ENCODE measurements at regions not wholly inside any gene's neighbourhood (a gene's known extent, or its start where the extent isn't known, plus 50 kb on each side); places are given as distances from the start of the nearest gene placed in this dataset.

GRCh38 chr6:93746892-93747291 lies 327.5 kb upstream of the EPHA7 start:
- no peak overlapping the region for H2AFZ ChIP-seq (ENCODE audit: low read length)

GRCh38 chr6:93745306-93745705 lies 325.9 kb upstream of the EPHA7 start:
- DNase-seq = no peak
- Histone ChIP-seq H3K4me3 (ENCODE audit: low read length) (no peak overlapping the region), H3K9me2 (replicated peaks; ENCODE audit: insufficient read depth, low read length) (no peaks in the 10 kb centered on the region), H3K4me2 (ENCODE audit: low read depth, low read length) (no peak overlapping the region), H3K9me3 (replicated peaks; ENCODE audit: insufficient read depth, low read length) (no peaks in the 10 kb centered on the region), H3F3A (ENCODE audit: insufficient read depth, low read length) (no peaks in the 10 kb centered on the region), H3K79me2 (ENCODE audit: low read length) (no peaks in the 10 kb centered on the region), H2AFZ (ENCODE audit: low read length) (no peak overlapping the region), H3K36me3 (replicated peaks; ENCODE audit: insufficient read depth, low read length) (no peaks in the 10 kb centered on the region), H3K4me1 (ENCODE audit: low read length) (no peaks in the 10 kb centered on the region), H3K9ac (ENCODE audit: low read length) (no peak overlapping the region), H3K27ac (ENCODE audit: low read length) (no peak overlapping the region), H4K20me1 (ENCODE audit: insufficient read depth, low read length) (no peaks in the 10 kb centered on the region), H3K27me3 (replicated peaks; ENCODE audit: insufficient read depth, low read length) (no peaks in the 10 kb centered on the region)
- TF ChIP-seq CTCF (IDR thresholded peaks at IDR 0.05; ENCODE audit: low read length) (no peak), EZH2phosphoT487 (IDR thresholded peaks at IDR 0.05; ENCODE audit: low read length) (no peak), EZH2 (optimal IDR thresholded peaks at IDR 0.05; ENCODE audit: low read depth, low read length) (no peak)

More at GRCh38 chr6:93746892-93747291, 327.5 kb upstream of the EPHA7 start:
- Histone ChIP-seq H3F3A (ENCODE audit: insufficient read depth, low read length) (no peaks in the 10 kb centered on the region), H4K20me1 (ENCODE audit: insufficient read depth, low read length) (no peaks in the 10 kb centered on the region), H3K4me1 (ENCODE audit: low read length) (no peaks in the 10 kb centered on the region), H3K4me2 (ENCODE audit: low read depth, low read length) (no peak overlapping the region), H3K27me3 (replicated peaks; ENCODE audit: insufficient read depth, low read length) (no peaks in the 10 kb centered on the region), H3K9me3 (replicated peaks; ENCODE audit: insufficient read depth, low read length) (no peaks in the 10 kb centered on the region), H3K4me3 (ENCODE audit: low read length) (no peak overlapping the region), H3K36me3 (replicated peaks; ENCODE audit: insufficient read depth, low read length) (no peaks in the 10 kb centered on the region), H3K27ac (ENCODE audit: low read length) (no peak overlapping the region), H3K9ac (ENCODE audit: low read length) (no peak overlapping the region), H3K9me2 (replicated peaks; ENCODE audit: insufficient read depth, low read length) (no peaks in the 10 kb centered on the region), H3K79me2 (ENCODE audit: low read length) (no peaks in the 10 kb centered on the region)
- TF ChIP-seq EZH2phosphoT487 (IDR thresholded peaks at IDR 0.05; ENCODE audit: low read length) (no peak), CTCF (IDR thresholded peaks at IDR 0.05; ENCODE audit: low read length) (no peak), EZH2 (optimal IDR thresholded peaks at IDR 0.05; ENCODE audit: low read depth, low read length) (no peak)
- no peak for DNase-seq

- H3K9me3 ChIP-seq (replicated peaks; ENCODE audit: insufficient read depth, low read length) = no peaks in the 10 kb centered on the region
- TF ChIP-seq EZH2phosphoT487 (IDR thresholded peaks at IDR 0.05; ENCODE audit: low read length) = no peak
- no peak for TF ChIP-seq EZH2 (optimal IDR thresholded peaks at IDR 0.05; ENCODE audit: low read depth, low read length)
- no peak for TF ChIP-seq CTCF (IDR thresholded peaks at IDR 0.05; ENCODE audit: low read length)
- DNase-seq = no peak
These were observed 315.7 kb upstream of the EPHA7 start for GRCh38 chr6:93735099-93735498.

More at GRCh38 chr6:93735099-93735498, 315.7 kb upstream of the EPHA7 start:
- no peak overlapping the region for H2AFZ ChIP-seq (ENCODE audit: low read length)
- H3K4me2 ChIP-seq (ENCODE audit: low read depth, low read length) = no peak overlapping the region
- no peaks in the 10 kb centered on the region for H3K9me2 ChIP-seq (replicated peaks; ENCODE audit: insufficient read depth, low read length)
- no peaks in the 10 kb centered on the region for H3K4me1 ChIP-seq (ENCODE audit: low read length)
- H4K20me1 ChIP-seq (ENCODE audit: insufficient read depth, low read length) = no peaks in the 10 kb centered on the region
- no peaks in the 10 kb centered on the region for H3K79me2 ChIP-seq (ENCODE audit: low read length)
- H3K27me3 ChIP-seq (replicated peaks; ENCODE audit: insufficient read depth, low read length) = no peaks in the 10 kb centered on the region
- H3K27ac ChIP-seq (ENCODE audit: low read length) = no peak overlapping the region
- no peak overlapping the region for H3K4me3 ChIP-seq (ENCODE audit: low read length)
- H3F3A ChIP-seq (ENCODE audit: insufficient read depth, low read length) = no peaks in the 10 kb centered on the region
- H3K36me3 ChIP-seq (replicated peaks; ENCODE audit: insufficient read depth, low read length) = no peaks in the 10 kb centered on the region
- no peak overlapping the region for H3K9ac ChIP-seq (ENCODE audit: low read length)

Measured in MM.1S (cell line).